ENCODE measurements at regions not wholly inside any gene's neighbourhood (a gene's known extent, or its start where the extent isn't known, plus 50 kb on each side); places are given as distances from the start of the nearest gene placed in this dataset.

DNA sequence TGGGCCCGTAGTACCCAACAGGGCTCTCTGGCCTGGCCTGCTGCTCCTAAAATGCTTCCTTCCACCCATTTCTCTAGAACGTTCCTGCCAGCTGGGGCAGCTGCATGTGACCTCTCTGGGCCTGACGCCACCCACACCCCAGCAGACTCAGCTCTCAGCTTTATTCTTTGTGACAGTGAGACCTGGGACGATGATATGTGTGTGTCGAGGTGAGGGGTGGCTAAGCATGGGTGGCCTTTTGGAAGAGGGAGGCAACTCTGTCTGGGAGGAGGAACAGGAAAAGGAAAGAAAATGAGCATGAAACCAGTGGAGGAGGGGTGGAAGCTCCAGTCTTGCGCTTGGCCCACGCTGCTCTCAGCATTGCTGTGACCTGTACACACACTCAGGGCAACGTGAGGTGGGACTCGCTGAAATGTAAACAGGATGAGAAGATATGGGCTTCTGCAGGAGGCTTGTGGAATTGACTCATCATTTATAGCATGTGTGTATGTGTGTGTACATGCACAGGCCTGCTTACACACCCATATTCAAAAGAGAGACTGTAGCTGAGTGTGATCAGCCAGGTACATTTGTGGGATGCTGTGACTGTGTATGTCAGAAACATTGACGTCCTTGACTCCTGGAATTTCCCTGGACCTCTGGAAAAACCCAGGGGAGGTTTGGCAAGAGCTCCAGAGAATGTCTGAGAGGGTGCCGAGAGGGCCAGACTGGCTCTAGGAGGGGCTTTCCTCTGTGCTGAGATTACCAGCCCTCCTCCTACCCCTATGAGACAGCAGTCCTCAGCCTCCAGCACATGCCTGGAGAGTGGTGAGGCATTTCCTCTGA lies 137.9 kb downstream of the PJA1 start:
- DNase-seq (ENCODE audit: low spot score): no peak

DNA sequence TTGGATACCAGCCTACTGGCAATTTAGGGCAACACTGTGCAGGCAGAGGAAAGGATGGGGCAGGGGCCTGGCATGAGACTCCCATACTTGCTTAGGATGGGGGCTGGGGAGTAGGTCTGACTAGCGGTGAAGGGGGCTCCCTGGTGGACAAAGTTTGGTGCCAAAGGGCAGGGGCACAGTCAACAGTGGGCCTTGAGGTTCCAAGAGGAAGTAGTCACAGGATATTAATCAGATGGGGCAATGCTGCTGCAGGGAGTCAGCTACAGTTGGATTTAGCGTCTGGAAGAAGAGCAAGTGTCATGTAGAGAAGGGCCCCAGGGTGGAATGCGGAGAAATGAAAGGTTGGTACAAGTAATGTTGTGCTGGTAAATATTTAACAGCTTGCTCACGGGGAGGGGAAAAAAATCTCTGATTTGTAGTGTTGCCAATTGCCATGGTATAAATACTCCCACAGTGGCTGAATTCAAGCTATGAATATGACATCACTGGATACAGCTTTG lies 139.4 kb downstream of the PJA1 start:
- DNase-seq (ENCODE audit: low spot score): no peak

DNA sequence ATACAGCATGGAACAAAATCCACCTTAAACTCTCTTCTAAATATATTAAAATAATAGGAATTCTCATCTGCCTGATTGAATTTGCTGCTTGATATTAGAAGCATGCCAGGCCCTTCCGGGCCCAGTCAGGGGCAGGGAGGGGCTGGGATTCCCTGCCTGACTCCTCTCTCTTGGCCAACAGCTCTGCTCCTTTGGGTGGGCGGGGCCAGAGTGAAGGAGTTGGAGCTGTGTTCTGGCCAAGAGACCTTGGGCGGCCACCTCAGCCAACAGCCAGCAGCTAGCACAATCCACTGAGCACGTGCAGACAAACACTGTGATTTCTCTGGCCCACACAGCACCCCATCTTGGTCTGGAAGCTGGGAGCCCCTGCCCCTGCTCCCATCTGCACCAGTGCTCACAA lies 140.3 kb downstream of the PJA1 start:
- DNase-seq (ENCODE audit: low spot score): no peak

DNA sequence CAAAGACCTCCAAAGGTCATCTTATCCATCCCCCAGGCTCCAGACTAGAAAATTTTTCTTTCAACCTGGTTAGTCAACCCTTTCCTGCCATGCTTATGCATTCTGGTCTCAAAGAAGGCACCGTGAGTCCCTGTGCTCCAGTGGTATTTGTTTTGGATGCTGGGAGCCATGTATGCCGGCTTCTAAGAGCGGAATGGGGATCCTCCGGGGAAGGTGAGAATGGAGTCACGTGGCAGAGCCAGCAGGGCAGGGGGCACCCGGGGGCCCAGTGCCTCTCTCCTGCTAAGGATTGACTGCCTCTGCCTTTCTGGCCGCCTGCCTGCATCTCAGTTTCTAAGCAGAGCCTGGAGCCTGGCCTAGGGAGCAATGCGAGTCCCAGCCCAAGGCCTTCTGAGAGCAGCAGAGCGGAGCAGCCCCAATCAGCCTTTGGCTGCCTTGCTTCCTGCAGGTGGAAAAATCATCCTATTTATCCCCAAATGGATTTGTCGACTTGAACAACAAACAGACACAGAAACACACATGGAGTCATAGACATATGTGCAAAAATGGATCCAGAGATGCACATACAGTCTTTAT lies 141.0 kb downstream of the PJA1 start:
- DNase-seq (ENCODE audit: low spot score): no peak

DNA sequence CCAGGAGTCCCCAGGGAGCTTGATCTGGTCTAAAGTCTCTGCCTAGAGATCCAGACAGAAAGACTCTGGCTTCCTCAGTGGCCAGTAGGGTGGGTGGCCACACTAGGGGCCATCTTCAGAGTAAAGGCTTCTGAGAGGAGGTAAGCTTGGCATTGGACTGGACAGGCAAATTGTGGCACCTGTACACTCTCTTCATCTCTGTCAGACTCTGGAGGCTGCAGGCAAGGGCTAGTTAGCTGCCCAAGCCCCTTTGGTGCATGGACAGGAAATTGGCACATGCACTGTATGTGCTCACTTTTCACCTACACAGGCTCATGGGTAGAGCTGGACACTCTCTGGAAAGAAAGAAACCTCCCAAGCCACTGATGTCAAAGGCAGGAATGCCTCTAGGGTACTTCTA lies 142.8 kb downstream of the PJA1 start:
- DNase-seq (ENCODE audit: low spot score): no peak

DNA sequence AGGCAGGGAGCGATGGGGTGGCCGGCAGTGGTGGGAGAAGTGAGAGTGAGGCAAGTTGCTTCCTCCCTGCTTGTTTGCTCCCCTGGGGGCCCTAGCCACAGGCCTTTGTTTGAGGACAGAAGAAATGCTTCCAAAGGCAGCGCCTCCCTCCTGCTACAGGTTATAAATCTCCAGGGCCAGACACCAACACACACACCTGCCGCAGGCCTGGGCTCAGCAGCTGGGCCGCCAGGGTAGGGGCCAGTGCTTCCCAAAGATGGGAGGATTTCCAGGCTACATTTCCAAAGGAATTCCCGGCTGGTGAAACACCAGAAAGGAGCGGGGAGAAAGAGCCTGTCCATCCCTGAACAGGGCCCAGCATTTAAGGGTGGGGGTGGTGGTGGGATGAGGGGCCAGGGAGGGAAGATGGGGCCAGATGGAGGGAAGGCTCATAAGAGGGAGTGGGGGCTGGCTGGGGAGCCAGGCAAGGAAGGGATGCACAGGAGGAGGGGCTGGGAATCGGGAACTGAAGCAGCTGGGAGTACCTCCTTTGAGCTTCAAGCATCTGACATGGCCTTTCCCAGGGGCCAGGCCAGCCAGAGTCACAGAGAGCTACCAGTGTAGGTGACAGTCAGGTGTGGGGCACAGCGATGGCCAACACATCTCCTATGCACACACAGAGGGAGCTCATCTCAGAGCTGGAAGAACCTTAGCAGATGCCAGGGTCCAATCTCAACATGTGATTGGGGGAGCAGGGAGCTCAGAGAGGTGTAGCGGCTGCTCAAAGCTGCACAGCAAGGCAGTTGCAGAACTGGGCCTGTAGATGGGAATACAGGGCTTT lies 143.9 kb downstream of the PJA1 start:
- no peak for DNase-seq (ENCODE audit: low spot score)

DNA sequence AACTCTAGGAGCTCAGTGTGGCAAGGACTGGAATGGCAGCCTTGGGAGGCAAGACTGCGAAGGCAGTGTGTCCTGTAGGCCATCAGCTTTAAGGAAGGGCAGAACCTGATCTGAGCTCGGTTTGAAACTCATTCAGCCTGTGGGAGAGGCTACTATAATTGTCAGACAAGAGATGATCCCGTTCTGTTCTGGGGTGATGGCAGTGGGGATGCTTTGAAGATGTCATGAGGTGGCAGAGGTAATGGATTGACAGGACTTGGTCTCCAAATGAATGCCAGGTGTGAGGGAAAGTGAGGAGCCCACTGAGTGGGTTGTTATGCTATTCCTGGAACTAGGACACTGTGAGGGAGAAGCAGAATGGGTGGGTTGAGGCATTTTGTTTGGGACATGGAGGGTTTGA lies 144.9 kb downstream of the PJA1 start:
- DNase-seq (ENCODE audit: low spot score): no peak

DNA sequence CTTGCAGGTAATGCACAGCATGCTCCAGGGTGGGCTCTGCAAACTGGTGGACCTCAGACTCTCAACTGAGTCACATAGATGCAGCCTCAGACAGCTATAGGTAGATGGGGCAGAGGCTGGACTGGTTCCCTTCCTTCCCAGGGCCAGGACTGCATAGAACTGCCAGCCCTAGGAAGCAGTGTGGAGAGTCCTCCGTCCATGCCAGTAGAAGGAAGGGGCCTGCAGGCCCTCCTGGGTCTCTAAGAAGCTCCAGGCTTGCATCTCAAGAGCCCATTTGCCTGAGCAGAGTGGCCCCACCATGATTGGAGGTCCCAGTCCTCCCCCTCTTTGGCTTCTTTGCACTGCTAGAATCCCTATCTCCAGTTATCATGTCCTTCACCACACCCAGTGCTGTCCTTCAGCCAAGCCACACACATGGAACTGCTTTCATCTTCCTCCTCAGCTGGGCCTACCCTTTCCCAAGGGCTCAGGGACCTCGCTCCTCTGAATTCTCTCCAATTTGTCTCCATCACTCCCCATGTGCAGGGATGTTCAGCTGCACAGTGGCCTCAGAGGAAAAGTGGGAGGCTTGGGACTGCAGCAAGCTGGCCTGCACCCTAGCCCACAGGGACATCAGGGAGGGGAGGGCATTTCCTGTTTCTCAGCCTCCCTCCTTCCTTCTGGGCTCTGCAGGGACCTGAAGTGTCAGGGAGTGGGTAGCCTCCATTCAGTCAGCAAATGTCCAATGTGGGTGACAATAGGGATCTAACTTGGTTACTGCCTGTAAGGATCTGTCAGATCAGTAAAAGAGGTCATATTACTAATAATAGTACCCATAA lies 146.0 kb downstream of the PJA1 start:
- DNase-seq (ENCODE audit: low spot score): no peak

DNA sequence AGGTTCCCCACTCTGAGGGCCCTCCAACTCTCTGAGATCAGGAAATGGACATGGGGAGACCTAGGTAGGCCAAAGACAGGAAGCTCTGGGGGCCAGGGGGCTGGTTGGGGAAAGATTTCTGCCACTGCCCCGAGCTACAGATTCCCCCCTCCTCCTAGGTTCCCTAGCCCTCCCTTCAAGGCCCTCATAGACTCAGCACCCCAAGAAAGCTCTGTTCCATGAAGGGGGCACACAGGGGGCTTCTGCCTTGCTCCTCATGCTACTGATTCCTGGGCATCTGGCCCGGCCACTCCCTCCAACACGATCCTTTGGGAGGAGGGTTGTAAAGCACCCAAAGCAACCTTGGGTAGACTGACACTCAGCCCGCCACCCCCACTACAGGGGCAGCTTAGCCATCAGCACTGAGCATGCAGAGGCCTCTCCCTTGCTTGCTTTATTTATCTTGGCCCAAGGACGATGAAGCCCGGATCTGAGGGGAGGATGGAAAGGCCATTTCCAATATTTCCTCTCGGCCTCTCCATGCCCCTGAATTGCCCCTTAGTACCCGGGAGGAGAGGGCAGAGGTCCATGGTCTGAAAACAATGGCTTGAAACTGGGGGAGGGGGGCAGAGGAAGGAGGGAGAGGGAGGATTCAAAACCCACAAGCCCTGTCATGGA lies 146.7 kb downstream of the PJA1 start:
- DNase-seq (ENCODE audit: low spot score): no peak

DNA sequence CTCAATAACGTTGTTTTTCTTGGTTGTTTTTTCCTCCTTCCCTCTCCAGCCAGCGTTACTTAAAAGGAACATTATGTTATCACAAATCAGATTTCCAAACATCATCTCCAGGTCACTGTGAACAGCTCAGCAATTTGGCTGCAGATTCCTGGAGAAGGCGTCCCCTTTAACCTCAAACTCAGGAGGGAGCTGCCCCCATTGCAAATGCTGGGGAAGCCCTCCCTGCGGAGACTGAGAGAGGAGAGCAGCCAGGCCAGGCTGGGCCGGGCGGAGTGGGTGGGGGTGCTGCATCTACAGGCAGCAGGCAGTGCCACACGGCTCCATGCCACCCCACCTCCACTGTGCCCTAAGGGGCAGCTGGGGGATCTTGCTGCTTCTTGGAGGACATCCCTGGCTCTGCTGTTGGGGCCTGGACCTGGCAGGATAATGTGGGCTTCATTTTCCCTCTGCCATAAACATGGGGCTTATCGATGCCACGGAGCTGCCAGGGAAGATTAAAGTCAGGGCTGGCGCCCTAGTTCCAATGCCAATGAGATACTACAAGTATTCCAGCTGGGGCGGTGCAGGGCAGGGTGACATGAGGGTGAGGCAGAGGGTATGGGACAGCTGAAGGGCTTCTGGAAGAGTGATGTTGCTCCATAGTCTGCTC lies 148.8 kb downstream of the PJA1 start:
- no peak for DNase-seq (ENCODE audit: low spot score)

DNA sequence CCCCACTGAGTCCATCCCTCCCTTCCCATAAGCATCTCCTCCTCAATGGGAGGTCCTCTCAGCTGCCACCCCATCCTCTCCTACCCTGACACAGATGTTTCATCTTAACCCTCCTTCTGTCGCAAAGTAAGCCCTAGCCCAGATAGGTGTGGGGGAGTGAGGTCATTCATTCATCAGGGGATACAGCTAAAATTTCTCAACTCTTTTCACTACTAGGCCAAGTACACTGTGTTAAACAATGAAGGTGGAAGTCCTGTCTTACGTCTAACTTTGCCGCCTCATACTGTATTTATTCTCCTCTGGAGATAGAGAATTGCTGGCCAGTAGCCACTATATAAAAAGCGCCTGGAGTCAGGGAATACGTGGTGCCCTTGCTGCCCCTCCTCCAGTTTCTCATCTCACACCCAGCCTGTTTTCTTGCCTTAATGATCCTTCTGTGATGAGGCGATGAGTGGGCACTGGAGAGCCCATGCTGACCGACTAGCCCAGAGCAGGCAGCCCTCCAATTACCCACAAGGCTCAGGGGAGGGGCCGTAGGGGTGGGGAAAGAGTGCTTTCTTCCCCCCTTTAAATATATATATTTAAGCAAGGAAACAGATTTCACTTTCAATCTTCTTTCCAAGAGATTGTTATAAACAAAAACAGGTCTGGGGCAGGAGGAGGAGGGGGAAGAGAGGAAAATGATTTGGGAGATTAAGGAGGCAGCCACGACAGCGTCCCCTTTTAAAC lies 149.5 kb downstream of the PJA1 start:
- DNase-seq (ENCODE audit: low spot score): no peak

DNA sequence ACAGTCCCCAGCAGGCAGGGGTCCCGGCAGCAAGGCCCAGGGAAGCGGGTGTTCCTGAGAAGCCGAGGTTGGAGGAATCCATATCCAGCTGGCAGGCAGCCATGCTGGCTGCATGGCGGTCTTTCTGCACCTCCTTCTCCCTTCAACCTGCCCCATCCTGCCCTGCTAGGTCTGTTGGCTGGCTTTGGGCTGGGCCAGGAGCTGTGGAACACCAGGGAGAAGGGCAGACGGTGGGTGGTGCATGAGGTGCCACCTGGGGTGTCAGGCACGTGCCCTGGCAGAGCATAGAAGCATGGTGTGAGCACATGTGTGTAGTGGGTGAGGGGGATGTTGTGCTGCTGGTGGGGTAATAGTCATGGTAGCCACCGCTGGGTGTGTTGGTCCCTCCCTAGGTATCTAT lies 150.1 kb downstream of the PJA1 start:
- no peak for DNase-seq (ENCODE audit: low spot score)

DNA sequence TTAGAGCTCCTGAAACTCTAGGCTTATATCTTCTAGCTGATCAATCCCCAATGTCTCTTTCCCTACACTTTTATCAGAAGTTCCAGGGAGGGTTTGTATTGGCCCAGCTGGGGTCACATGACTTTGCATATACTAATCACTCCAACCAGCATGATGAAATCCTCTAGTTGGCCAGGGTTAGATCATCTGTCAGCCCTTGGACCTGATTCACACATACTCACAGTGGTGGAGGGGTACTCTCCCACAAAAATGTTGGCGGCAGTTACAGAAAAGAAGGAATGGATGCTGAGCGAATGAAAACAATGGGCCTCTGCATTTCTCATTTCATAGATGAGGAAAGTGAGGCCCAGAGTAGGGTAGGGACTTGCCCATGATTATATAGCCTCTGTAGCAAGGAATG lies 151.1 kb downstream of the PJA1 start:
- DNase-seq (ENCODE audit: low spot score): no peak

DNA sequence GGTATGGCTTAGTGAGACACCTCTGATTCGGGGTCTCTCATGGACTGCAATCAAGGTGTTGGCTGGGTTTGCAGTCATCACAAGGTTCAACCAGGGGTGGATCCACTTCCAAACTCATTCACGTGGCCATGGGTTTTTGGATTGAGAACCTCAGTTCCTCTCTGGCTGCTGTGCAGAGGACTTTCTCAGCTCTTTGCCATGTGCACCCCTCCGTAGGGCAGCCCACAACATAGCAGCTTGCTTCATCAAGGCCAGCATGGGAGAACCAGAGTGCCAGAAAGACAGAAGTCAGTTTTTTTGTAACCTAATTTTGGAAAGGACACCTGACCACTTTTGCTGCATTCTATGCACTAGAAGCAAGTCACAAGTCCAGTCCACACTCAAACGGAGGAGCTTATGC lies 154.9 kb downstream of the PJA1 start:
- DNase-seq (ENCODE audit: low spot score): no peak

DNA sequence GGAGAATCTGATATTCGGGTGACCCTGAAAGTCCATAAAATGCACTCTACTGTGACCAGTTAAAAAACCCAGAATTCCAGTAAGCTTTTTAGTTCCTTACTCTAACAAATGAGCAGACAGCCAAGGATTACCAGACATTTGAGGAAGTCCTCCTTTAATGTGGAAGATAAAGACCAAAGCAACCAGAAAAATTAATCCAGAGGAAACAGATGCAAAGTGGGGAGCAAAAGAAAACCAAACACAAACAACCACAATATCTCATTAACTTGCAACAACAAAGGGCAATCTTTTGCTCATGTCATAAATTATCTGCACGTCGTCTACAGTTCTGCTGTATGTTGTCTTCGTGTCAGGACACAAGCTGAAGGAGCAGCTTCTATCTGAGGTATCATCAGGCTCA lies 164.4 kb downstream of the PJA1 start:
- no peak for DNase-seq (ENCODE audit: low spot score)

DNA sequence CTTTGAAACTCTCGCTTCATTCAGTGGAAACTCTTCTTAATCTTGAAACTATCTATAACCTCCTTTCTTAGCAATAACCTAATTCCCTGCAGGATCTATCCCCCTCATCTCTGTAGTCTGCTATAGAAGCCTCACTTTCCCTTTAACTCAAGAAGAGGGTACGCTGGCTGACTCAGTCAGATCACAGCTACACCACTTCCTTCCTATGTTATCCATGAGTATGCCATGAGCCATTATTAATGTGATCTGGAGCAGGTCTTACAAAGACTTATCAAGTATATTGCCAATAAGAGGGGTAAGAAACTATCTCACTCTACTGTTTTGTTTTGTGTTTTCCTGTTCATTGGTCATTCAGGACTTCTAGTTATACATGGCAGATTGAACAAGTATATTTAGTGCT lies 165.3 kb downstream of the PJA1 start:
- DNase-seq (ENCODE audit: low spot score): no peak

DNA sequence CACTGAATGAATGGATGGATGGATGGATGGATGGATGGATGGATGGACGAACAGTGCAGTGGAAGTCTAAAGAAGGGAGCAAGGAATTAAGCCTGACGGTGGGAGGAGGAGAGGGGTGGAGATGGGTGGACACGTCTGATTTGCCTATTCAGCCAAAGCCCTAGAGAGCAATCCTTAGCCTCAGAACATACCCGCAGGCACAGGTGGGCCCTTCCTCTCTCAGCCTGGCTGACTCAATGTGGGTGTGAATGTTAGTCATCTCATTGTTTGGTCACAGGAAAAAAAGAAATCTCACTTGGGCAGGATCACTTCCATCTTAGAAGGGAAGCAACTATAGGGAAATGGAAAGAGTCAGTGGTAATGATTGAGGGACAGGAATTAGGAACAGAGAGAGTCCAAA lies 165.9 kb downstream of the PJA1 start:
- no peak for DNase-seq (ENCODE audit: low spot score)

DNA sequence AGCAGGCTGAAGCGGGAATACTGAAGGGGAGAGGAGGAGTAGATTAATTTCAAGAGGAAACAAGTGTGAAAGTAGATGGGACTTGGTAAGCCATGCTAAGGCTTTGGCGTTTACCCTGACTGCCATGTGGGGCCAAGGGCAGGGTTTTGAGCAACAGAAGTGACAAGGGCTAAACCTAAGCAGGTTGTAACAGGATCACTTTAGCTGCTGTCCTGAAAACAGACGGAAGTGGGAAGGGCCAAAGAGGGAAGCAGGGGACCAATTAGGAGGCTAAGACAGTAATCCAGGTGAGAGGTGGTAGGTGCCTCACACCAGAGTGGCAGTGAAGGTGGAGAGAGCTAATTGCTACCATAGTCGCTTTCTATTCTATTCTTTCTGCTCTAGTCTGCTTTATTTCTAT lies 166.5 kb downstream of the PJA1 start:
- DNase-seq (ENCODE audit: low spot score): no peak

DNA sequence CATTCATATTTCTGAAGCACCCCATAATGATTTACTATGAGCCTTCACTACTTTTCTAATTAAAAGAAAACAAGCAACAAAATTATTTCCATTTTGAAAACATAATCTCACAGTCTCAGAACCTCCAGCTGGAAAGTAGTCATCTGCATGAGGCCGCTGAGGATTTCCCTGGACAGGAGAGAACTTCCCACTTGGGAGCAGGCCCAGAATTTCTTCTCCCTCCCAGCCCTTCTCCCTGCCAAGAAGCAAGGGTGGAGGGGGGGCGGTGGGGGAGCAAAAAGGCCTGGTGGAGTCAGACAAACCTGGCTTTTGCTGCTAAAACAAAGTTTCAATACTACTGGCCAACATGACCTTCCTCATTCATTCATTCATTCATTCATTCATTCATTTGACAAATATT lies 167.3 kb downstream of the PJA1 start:
- no peak for DNase-seq (ENCODE audit: low spot score)

DNA sequence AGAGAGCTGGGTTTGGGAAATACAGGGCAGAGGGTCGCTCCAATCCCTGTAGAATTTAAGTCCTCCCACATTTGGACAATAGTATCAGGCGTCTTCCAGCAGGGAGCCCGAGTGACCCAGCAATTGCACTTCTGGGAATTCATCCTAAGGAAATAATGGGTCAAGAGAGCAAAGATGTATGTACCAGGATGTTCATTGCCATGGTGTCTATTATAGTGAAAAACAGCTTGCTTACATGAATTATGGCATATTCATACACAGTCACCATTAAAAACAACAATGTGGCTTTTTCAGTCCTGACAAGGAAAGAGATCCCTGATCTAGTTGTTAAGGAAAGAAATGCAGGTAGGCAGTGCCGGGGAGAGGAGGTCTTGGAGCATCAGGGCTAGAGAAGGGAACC lies 167.7 kb downstream of the PJA1 start:
- no peak for DNase-seq (ENCODE audit: low spot score)

All from HuH-7.5 (cell line).